ENCODE measurements at regions not wholly inside any gene's neighbourhood (a gene's known extent, or its start where the extent isn't known, plus 50 kb on each side); places are given as distances from the start of the nearest gene placed in this dataset.

- H3K27me3 Mint-ChIP-seq = no peaks in the 10 kb centered on the region
- intact Hi-C loops (cut with micrococcal nuclease) = no loop called here
- H3K27ac Mint-ChIP-seq = no peak overlapping the region
- ChIA-PET POLR2A (no interaction called here), CTCF (no interaction called here)
- H3K4me3 Mint-ChIP-seq = no peak overlapping the region
- DNase-seq = no peak
- H3K9me3 Mint-ChIP-seq = no peaks in the 10 kb centered on the region
- H3K36me3 Mint-ChIP-seq = no peaks in the 10 kb centered on the region
- no peaks in the 10 kb centered on the region for H3K4me1 Mint-ChIP-seq (ENCODE audit: low read depth)
Measured at GRCh38 chr15:70167155-70167554, 69.4 kb upstream of the TLE3 start.

DNA sequence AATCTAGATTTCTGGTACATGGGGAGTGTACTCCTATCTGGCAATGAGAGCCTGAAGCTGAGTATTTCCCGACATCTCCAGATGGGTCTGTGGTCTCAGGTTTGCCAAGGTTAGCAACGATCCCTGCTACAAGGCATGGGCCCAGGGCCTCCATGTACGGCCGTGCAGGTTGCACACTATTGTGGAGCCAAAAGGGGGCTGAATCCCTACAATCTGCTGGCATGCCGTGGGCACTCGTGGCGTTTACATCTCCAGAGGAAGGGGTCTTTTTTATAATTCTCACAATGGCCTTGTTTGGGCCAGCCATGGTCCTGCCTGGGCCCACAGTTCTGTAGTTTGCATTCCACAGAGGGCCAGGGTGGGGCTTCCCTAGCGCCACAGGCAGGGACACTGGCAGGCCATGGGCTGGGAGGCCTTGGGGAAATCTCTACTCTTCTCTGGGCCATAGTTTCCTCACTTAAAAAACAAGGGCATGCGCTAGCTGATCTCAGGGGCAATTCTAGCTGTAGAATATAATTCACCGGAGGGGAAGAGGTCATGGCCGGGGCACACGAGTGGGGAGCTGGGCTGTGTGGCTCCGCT, 68.9 kb upstream of the TLE3 start:
- POLR2A ChIA-PET = no interaction called here
- H3K27me3 Mint-ChIP-seq = no peaks in the 10 kb centered on the region
- CTCF ChIA-PET = no interaction called here
- intact Hi-C loops (cut with micrococcal nuclease) = no loop called here
- no peak overlapping the region for H3K4me3 Mint-ChIP-seq
- no peaks in the 10 kb centered on the region for H3K9me3 Mint-ChIP-seq
- H3K27ac Mint-ChIP-seq = no peak overlapping the region
- H3K36me3 Mint-ChIP-seq = no peaks in the 10 kb centered on the region
- no peaks in the 10 kb centered on the region for H3K4me1 Mint-ChIP-seq (ENCODE audit: low read depth)
- no peak for DNase-seq

- ChIA-PET POLR2A (no interaction called here), CTCF (no interaction called here)
- intact Hi-C loops (cut with micrococcal nuclease) = no loop called here
- DNase-seq = no peak
- H3K4me3 Mint-ChIP-seq = no peak overlapping the region
- no peaks in the 10 kb centered on the region for H3K9me3 Mint-ChIP-seq
- no peaks in the 10 kb centered on the region for H3K36me3 Mint-ChIP-seq
- no peak overlapping the region for H3K27ac Mint-ChIP-seq
- no peaks in the 10 kb centered on the region for H3K4me1 Mint-ChIP-seq (ENCODE audit: low read depth)
- H3K27me3 Mint-ChIP-seq = no peaks in the 10 kb centered on the region
Measured at GRCh38 chr15:70165716-70166284, 68.1 kb upstream of the TLE3 start.

DNA sequence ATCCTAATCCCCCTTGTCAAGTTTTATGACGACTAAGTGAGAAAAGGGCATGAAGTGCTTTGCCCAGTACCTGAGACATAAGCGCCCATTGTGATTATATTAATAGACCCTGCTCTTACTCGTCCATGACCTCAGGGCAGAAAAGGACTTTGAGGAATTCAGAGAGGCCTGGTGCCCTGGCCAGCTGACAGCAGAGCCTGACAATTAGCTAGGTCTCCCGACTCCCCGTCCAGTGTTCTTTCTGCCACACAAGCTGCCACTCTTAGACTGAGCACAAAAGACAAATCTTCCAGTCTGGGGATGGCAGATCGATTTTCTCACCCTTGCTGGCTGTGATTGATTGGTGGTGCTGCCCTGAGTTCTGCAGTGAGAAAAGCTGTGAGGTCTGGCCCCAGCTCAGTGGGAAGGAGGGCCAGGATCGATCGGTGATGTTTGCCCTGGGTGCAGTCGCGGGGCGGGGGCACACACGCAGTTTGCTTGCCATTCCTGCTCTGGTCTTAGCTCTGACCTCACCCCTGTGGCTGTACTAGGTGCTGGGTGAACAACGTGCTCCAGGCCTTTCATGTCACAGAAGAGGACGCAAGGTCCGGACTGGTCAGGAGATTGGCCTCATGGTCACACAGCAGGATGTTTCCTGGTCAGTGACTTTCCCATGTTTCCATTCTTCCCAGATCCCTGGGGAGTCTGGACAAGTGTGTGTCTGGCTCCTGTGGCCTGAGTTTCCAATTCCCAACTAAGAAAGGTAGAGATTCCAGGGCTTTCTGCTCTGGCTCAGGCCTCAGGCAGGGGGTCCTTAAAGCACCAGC, 67.4 kb upstream of the TLE3 start:
- Mint-ChIP-seq H3K27ac (no peak overlapping the region), H3K4me1 (ENCODE audit: low read depth) (no peaks in the 10 kb centered on the region), H3K27me3 (no peaks in the 10 kb centered on the region), H3K4me3 (no peak overlapping the region), H3K36me3 (no peaks in the 10 kb centered on the region), H3K9me3 (no peaks in the 10 kb centered on the region)
- POLR2A ChIA-PET = no interaction called here
- CTCF ChIA-PET = interaction anchor here (1.0 kb wide), 1 partner anchor 686 kb away, joined by 3 read pairs; no protein-coding TSS in a partner anchor
- intact Hi-C loops (cut with micrococcal nuclease) = no loop called here
- DNase-seq = no peak

GRCh38 chr15:70164156-70164900, 66.6 kb upstream of the TLE3 start:
- ChIA-PET CTCF (interaction anchor here (1.0 kb wide), 1 partner anchor 685 kb away, joined by 3 read pairs; no protein-coding TSS in a partner anchor), POLR2A (no interaction called here)
- no peaks in the 10 kb centered on the region for H3K36me3 Mint-ChIP-seq
- no peak for DNase-seq
- no peaks in the 10 kb centered on the region for H3K4me1 Mint-ChIP-seq (ENCODE audit: low read depth)
- H3K4me3 Mint-ChIP-seq = no peak overlapping the region
- intact Hi-C loops (cut with micrococcal nuclease) = no loop called here
- no peak overlapping the region for H3K27ac Mint-ChIP-seq
- no peaks in the 10 kb centered on the region for H3K9me3 Mint-ChIP-seq
- no peaks in the 10 kb centered on the region for H3K27me3 Mint-ChIP-seq

GRCh38 chr15:70160803-70161565, 63.3 kb upstream of the TLE3 start:
- Mint-ChIP-seq H3K4me1 (ENCODE audit: low read depth) (no peaks in the 10 kb centered on the region), H3K27ac (no peak overlapping the region), H3K27me3 (peaks cover 1% of the 10 kb centered on the region), H3K36me3 (no peaks in the 10 kb centered on the region), H3K9me3 (no peaks in the 10 kb centered on the region), H3K4me3 (no peak overlapping the region)
- DNase-seq = no peak
- intact Hi-C loops (cut with micrococcal nuclease) = no loop called here
- CTCF ChIA-PET = no interaction called here
- POLR2A ChIA-PET = no interaction called here

GRCh38 chr15:70160267-70160666, 62.5 kb upstream of the TLE3 start:
- peaks cover 1% of the 10 kb centered on the region for H3K27me3 Mint-ChIP-seq
- no peak overlapping the region for H3K27ac Mint-ChIP-seq
- ChIA-PET POLR2A (interaction anchor here (0.6 kb wide), 1 partner anchor 18 kb away, joined by 3 read pairs; no protein-coding TSS in a partner anchor), CTCF (no interaction called here)
- intact Hi-C loops (cut with micrococcal nuclease) = no loop called here
- no peak overlapping the region for H3K4me3 Mint-ChIP-seq
- no peaks in the 10 kb centered on the region for H3K36me3 Mint-ChIP-seq
- no peaks in the 10 kb centered on the region for H3K4me1 Mint-ChIP-seq (ENCODE audit: low read depth)
- no peak for DNase-seq
- H3K9me3 Mint-ChIP-seq = no peaks in the 10 kb centered on the region

DNA sequence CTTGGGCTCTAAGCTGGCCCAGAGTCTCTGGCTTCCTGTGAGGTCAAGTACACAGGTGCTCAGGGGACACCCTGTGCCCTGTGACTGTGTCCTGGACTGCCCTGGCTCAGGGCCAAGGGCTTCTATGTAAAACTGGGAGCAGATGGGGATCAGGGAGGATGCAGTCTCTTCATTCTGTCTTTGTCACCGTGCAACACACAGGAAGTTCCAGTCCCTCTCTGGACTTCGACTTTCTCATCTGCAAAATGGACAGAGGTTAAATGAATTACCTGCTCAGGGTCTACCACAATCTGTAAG, 61.9 kb upstream of the TLE3 start:
- intact Hi-C loops (cut with micrococcal nuclease) = no loop called here
- no peaks in the 10 kb centered on the region for H3K4me1 Mint-ChIP-seq (ENCODE audit: low read depth)
- CTCF ChIA-PET = no interaction called here
- H3K9me3 Mint-ChIP-seq = no peaks in the 10 kb centered on the region
- no peak for DNase-seq
- no peak overlapping the region for H3K27ac Mint-ChIP-seq
- H3K36me3 Mint-ChIP-seq = no peaks in the 10 kb centered on the region
- peaks cover 1% of the 10 kb centered on the region for H3K27me3 Mint-ChIP-seq
- no peak overlapping the region for H3K4me3 Mint-ChIP-seq
- POLR2A ChIA-PET = interaction anchor here (0.6 to 0.7 kb wide), 2 partner anchors 10 to 17 kb away, joined by 3 to 5 read pairs; no protein-coding TSS in a partner anchor

- POLR2A ChIA-PET = interaction anchor here (0.6 to 0.7 kb wide), 2 partner anchors 10 to 17 kb away, joined by 3 to 5 read pairs; no protein-coding TSS in a partner anchor
- intact Hi-C loops (cut with micrococcal nuclease) = no loop called here
- CTCF ChIA-PET = no interaction called here
- H3K4me3 Mint-ChIP-seq = no peak overlapping the region
- DNase-seq = no peak
- no peak overlapping the region for H3K27ac Mint-ChIP-seq
- no peaks in the 10 kb centered on the region for H3K4me1 Mint-ChIP-seq (ENCODE audit: low read depth)
- H3K9me3 Mint-ChIP-seq = no peaks in the 10 kb centered on the region
- no peaks in the 10 kb centered on the region for H3K36me3 Mint-ChIP-seq
- H3K27me3 Mint-ChIP-seq = peaks cover 1% of the 10 kb centered on the region
Measured at GRCh38 chr15:70159001-70159712, 61.4 kb upstream of the TLE3 start.

GRCh38 chr15:70158309-70159000, 60.7 kb upstream of the TLE3 start:
- no peaks in the 10 kb centered on the region for H3K9me3 Mint-ChIP-seq

DNA sequence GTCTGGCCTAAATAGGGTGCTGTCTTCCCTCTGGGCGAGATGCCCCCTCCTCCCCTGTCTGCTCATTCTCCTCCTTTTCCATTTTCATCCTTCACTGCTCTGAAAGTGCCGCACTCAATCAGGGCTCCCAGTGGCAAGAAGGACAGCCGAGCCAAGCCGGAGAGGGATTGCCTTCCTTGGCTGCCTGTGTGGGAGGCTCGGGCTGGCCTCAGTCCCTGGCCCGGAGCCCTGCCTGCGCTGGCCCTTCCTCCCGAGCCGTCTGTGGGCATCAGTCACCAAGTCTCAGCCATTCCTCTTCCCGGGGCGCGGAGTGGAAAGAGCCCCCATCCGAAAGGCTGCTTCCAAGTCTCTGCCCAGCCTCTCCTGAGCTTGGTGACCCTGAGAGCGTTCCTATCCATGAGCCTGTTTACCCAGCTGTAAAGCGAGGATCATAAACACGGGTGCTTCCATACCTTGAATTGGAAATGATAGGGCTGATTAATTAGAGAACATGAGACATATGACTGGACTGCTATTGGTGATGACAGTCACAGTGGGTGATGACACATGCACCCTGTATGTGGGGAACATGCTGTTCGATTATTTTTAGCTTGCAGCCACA, 59.1 kb upstream of the TLE3 start:
- CTCF ChIA-PET = no interaction called here
- DNase-seq = no peak
- Mint-ChIP-seq H3K27me3 (peaks cover 1% of the 10 kb centered on the region), H3K27ac (no peak overlapping the region), H3K36me3 (no peaks in the 10 kb centered on the region), H3K4me3 (no peak overlapping the region), H3K4me1 (ENCODE audit: low read depth) (no peaks in the 10 kb centered on the region), H3K9me3 (no peaks in the 10 kb centered on the region)
- POLR2A ChIA-PET = no interaction called here
- intact Hi-C loops (cut with micrococcal nuclease) = no loop called here

More at GRCh38 chr15:70158309-70159000, 60.7 kb upstream of the TLE3 start:
- H3K4me1 Mint-ChIP-seq (ENCODE audit: low read depth) = no peaks in the 10 kb centered on the region
- no peak for DNase-seq
- H3K27me3 Mint-ChIP-seq = peaks cover 1% of the 10 kb centered on the region
- no peaks in the 10 kb centered on the region for H3K36me3 Mint-ChIP-seq
- H3K4me3 Mint-ChIP-seq = no peak overlapping the region
- intact Hi-C loops (cut with micrococcal nuclease) = no loop called here
- H3K27ac Mint-ChIP-seq = no peak overlapping the region
- CTCF ChIA-PET = no interaction called here
- POLR2A ChIA-PET = no interaction called here
